Lung microvascular endothelial cell (primary cell): ENCODE measurements at regions not wholly inside any gene's neighbourhood (a gene's known extent, or its start where the extent isn't known, plus 50 kb on each side); places are given as distances from the start of the nearest gene placed in this dataset.
"Not testable (repeated sequence)": the region's sequence is repeated elsewhere in the genome, so short reads cannot be mapped to it uniquely, and the experiment has no call there.

Experiments
- DNase-seq, 2 donors: peaks; one replicate each; pipeline versions ENCODE4 v3.0.0 to v3.0.0-alpha.2; 2010; ENCODE audit warnings: low read depth in 2 of 2

DNA sequence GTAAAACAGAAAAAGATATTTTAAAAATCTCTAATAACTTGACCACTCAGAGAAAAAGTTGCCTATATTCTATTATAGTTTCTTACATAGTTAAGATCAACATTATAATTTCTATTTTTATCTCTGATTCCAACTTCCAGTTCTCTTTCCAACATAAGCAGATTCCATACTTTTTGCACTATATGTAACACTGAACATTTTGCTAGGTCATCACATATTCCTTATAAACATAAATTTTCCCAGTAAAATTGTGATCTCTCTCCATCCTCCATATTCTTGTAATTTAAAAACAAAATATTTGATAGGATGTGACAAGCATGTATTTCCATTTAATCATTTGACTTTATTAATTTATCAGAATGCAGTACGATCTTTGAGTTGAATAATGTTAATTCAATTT is 170.4 kb upstream of the THSD7A start:
- no peak for DNase-seq

DNA sequence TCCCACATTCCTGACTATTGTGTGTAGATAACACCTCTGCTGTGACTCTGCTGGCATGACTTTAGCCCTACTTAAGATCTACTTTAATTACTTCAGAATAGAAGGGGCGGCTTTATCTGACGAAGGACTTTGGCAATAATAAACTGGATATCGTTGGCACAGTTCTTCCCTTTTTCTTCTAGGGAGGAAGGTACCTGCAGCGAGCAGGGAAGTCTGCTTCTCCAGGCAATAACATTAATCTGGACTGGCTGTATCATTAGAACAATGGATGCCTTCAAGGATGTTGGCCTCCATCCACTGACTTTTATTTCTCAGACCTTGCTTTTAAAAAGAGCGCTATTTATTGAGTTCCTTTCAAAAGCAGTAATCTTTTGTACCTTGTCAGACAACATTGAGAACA is 172.6 kb upstream of the THSD7A start:
- DNase-seq, result no peak

DNA sequence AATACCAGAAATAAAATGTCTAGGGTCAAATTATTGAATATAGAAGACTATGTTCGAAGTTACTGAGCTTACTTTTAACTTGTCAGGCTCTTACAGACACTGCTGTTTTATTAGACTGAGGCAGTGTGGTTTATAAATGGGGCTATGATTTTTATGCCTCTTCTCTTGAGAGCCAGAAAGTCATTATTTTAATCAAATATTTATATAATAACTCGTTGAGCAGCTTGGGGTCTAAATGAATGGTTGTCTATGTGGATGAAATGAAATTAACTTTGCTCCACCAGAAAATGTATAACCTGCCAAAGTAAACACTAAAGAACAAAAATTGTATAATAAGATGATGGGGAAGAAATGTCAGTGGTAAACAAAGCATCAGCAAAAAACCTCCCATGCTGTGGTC is 175.6 kb upstream of the THSD7A start:
- no peak for DNase-seq

DNA sequence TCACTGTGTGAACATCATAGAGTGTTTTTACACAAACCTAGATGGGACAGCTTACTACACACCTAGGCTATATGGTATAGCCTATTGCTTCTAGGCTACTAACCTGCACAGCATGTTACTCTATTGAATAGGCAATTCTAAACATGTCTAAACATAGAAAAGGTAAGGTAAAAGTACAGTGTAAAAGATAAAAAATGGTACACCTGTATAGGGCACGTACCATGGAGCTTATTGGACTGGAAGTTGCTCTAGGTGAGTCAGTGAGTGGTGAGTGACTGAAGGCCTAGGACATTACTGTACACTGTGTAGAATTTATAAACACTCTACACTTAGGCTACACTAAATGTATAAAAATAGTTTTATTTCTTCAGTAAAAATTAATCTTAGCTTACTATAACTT is 182.0 kb upstream of the THSD7A start:
- DNase-seq, result no peak

DNA sequence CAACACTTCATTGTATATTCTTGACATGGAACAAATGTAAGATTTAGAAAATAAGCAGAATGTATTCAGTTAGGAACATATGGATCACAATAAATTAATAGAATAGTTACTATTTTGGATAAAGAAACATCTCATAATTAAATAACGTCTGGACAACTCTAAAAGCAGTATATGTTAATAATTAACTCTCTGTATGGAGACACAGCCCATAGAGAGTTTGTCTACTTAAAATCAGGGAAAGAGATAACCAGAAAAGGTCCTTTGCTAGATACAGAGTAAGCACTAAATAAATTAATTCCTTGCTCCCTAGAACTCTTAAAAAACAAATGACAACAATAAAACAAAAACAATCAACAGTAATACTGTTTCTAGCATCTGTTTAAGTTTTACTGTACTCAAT is 184.4 kb upstream of the THSD7A start:
- DNase-seq, result no peak

DNA sequence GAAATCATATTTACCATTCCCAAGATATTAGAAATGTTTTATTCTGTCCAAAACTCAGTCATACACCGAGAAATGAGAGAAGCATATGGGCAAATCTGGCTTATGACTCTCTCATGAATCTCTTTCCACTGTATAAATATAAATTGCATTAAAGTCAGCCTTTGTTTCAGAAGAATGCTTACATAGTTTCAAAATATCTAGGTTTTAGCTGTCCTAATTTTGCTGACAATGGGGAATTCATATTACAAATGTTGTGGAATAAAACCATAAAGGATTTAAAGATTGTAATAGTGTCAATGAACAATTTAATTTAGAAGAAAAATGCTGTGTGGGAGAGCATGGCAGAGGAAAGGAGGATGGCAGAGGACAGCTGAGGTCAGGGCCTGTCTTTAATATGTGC is 185.0 kb upstream of the THSD7A start:
- DNase-seq, result no peak

DNA sequence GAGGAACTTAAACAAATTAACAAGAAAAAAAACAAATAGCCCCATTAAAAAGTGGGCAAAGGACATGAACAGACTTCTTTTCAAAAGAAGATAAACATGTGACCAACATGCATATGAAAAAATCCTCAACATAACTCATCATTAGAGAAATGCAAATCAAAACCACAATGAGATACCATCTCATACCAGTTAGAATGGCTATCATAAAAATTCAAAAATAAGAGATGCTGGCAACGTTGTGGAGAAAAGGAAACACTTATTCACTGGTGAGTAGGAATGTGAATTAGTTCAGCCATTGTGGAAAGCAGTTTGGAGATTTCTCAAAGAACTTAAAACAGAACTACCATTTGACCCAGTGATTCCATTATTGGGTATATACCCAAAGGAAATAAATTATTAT is 189.1 kb upstream of the TMEM106B start:
- DNase-seq, result not testable (repeated sequence)

DNA sequence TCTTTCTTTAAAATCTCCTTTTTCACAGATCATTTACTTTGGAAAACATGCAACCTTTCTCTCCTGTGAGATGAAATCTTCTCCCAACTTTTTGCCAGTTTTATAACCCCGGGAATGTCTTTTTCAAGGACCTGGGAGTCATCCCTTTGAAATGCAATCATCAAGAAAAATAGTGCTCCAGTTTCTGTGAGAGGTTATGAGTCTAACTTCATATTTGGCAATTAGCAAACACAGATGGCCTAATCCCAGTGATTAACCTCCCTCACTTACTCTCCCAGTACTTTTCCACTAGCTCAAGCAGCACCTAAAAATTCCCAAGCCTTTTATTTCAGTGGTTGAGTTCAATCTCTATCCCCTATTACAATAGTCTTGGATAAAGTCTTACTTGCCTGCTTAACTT is 185.8 kb upstream of the TMEM106B start:
- no peak for DNase-seq

DNA sequence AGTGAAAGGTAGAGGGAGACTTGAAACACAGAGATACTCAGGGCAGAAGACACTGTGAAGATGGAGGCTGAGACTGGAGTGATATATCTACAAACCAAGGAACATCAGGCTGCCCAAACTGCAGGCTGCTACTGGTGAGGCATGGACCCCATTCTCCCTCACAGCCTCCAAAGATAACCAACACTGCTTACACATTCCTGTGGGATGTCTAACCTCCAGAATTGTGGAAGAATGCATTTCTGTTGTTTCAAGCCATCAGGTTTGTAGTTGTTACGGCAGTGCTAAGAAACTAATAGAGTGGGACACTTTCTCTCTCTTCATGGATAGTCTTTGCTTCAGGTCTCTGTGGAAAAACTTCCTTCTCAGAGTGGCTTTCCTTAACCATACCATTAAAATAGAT is 182.6 kb upstream of the TMEM106B start:
- no peak for DNase-seq

DNA sequence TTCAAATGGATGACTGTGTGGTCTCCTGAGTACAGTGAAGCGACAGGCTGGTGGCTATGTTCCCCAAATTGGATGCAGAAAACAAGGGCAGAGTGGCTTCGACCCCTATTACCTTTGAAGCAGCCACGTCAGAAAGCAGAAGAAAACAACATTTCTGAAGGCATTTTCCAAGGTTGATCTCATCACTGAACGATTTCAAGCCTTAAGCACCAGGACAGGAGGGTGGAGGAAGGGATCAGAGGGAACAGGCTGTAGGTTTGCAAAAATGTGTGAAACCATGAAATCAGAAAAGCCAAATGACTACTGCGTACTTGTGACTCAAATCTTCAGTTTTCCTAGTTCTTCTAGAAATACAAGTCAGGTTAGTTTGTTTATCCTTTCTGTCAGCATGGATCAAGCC is 181.0 kb upstream of the TMEM106B start:
- peak in 1 of 2 donors; percentile 2 for DNase-seq

DNA sequence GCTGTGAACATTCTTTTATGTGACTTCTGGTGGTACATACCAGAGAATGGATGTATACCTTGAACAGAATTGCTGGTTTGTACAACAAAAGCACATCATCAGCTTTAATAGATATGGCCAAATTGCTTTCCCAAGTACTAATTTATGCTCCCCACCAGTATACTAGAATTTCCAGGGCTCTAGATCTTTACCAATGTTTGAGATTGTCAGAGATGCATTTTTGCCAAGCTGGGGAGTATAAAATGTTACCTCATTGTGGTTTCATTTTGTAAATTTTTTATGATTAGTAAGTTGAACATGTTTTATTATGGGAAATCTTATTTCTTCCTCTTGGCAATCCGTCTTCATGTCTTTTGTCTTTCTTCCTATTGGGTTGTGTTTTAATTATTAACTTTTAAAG is 179.9 kb upstream of the TMEM106B start:
- DNase-seq, result no peak

DNA sequence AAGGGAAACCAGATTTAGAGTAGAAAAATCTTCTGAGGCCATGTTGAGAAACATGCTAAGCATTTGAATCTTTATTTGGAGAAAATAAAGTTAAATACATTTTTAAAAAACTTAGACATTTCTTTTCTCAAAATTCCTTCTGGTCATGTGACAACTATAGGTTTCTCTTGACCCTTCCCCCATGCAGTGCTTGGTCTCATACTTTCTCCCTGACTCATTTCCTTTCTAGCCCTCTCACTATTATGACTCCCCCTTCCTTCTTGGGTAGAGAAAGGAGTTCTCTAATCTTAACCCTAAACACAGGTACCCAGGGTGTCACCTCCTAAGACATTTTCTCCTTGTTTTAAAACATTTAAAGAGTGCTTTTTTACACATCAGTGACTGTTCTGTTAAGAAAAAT is 179.5 kb upstream of the TMEM106B start:
- peak in 1 of 2 donors; percentile 27 for DNase-seq

DNA sequence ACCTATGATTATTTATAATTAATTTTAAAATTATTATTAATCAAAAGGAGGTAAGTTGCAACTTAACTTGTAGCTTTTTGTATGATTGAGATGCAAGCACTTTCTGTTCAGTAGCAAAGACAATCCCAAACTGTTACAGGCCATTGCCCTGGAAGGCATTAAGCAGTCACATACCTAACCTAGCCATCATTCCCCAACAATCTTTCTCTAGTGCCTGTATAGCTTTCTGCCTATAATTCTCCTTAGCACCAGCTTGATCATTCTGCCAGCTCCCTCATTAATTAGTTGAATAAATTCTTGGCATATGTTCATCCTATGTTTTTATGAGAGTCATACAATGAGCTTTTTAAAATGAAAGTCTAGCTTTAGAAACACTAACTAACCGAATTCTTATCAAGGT is 178.9 kb upstream of the TMEM106B start:
- DNase-seq, result no peak

DNA sequence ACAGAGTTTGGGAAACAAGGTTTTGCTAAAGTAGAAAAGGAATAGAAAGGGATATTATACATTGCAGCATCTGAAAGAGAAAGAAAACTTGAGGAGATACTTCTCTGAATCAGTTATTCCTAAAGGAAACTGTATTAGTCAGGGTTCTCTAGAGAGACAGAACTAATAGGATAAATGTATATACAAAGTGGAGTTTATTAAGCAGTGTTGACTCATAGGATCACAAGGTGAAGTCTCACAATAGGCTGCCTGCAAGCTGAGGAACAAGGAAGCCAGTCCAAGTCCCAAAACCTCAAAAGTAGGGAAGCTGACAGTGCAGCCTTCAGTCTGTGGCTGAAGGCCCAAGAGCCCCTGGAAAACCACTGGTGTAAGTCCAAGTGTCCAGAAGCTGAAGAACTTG is 167.6 kb upstream of the TMEM106B start:
- DNase-seq, result peak in 1 of 2 donors; percentile 72

DNA sequence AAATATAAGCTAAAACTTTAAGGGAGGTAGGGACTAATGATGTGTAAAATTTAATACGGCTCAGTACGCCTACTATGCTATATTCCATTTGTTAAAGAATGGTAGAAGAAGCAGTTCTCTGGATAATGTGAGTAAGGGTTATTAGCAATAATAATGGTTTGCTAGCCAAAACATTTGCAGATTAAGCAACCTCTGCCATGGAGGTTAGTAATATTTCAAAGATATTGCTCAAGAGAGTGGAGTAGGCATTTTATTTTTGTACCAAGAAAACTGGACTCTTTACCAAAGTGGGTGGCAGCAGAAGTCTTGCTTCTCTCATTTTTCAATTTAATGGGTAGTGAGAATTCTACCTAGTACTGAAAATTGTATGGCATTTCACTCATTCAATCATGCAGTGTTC is 158.9 kb upstream of the TMEM106B start:
- no peak for DNase-seq

DNA sequence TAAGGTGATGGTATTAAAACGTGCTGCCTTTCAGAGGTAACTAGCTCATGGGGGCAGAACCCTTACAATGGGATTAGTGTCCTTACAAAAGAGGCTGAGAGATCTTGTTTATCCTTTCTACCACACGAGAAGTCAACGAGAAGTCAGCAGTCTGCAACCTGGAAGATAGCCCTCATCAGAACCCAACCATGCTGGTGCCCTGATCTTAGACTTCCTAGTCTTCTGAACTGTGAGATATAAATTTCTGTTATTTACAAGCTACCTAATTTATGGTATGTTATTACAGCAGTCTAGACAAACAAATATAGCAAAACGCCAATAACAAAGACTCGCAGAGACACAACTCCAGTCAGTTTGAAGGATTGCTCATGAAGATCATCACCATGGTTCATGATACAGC is 157.5 kb upstream of the TMEM106B start:
- no peak for DNase-seq

DNA sequence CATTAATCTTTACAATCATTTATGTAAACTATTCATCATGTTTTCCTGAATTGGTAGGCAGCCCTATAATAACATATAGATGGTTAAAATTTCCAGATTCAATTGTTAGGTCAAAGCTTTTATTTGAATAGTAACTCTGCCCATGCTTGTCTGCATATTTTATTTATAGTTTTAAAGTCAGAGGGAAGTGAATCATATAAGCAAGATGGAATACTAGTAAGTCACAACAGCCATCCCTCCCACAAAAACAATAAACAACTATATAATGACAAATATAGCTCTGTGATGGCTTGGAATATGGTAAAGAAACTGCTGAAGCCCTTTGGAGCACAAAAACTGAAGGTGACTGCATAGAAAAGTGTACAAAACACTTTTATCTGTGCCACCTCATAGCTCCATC is 156.3 kb upstream of the TMEM106B start:
- no peak for DNase-seq

DNA sequence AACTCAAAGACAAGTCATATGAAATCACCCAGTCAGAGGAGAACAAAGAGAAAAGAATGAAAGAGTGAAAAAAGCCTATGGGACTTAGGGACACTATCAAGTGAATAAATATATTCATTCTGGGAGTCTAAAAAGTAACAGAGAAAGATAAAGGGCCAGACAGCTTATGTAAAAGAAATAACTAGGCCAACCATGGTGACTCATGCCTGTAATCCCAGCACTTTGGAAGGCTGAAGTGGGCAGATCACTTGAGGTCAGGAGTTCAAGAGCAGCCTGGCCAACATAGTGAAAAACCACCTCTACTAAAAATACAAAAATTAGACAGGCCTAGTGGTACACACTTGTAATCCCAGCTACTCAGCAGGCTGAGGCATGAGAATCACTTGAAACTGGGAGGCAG is 154.7 kb upstream of the TMEM106B start:
- no peak for DNase-seq

DNA sequence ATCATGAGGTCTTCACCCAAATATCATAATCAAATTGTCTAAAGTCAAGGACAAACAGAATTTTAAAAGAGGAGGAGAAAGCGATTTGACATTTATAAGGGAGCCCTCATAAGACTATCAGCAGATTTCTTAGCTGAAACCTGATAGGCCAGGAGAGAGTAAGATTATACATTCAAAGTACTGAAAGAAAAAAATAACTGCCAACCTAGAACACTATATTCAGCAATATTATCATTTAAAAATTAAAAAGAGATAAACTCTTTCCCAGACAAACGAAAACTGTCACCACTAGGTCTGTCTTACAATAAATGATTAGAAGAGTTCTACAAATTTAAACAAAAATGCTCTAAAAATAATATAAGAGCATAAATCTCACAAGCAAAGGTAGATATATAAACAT is 154.1 kb upstream of the TMEM106B start:
- no peak for DNase-seq

DNA sequence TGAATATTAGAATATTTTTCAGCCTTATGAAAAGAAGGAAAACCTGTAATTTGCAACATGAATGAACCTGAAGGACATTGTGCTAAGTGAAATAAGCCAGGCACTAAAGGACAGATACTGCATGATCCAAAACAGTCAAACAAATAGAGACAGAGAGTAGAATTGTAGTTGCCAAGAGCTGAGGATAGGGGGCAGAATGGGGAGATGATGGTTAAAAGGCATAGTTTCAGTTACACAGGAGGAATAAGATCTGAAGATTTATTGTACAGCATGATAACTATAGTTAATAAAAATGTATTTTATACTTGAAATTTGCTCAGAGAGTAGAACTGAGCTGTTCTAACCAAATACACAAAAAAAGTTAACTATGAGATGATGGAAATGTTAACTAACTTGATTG is 149.0 kb upstream of the TMEM106B start:
- peak in 1 of 2 donors; percentile 12 for DNase-seq

DNA sequence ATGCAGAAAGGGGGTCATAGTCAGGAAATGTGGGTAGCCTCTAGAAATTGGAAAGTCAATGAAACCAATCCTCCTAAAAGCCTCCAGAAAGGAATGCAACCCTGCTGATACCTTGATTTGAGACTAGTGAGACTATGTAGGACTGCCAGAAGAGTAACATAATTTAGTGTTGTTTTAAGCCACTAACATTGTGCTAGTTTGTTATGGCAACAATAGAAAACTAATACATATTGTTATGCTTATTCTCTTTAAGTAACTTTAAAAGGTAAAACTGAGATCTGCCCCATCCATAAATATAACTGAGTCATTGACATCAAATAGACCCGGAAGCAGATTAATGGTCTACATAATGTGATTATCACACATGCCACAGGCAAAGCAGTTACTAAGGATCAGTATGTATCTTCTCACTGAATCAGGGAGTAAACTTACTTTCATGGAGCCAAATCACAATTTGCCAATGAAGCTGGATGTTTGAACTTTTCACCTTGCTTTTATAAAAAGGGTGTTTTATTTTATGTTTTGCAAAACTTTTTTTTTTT is 146.4 kb upstream of the TMEM106B start:
- DNase-seq, result no peak

DNA sequence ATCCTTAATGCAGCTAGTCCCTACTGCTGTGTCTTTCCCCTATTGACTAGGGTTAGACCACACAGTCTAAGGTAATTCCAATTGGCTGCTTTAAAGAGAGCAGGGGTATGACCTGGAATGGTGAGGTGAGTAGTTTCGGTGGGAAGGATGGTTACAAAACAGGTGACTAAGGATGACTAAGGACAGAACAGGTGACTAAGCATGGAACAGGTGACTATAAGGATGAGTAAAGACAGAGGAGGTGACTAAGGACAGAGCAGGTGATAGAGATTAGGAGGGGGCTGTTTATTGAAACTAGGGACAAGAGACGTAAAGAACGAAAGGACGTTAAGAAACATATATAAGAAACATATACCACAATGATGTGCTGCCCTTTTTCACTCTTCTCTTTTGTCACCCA is 145.1 kb upstream of the TMEM106B start:
- DNase-seq, result no peak

DNA sequence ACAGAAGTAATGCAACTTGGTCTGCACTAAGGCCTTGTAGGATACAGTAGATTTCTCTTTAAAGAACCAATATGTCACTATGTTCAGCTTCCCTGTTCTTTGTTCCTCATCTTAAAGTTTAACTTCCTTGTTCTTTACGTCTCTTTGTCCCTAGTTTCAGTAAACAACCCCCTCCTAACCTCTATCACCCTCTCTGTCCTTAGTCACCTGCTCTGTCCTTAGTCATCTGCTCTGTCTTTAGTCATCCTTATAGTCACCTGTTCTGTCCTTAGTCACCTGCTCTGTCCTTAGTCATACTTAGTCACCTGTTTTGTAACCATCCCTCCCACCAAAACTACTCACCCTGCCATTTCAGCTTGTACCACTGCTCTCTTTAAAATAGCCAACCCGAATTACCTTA is 144.6 kb upstream of the TMEM106B start:
- DNase-seq, result peak in 1 of 2 donors; percentile 5

DNA sequence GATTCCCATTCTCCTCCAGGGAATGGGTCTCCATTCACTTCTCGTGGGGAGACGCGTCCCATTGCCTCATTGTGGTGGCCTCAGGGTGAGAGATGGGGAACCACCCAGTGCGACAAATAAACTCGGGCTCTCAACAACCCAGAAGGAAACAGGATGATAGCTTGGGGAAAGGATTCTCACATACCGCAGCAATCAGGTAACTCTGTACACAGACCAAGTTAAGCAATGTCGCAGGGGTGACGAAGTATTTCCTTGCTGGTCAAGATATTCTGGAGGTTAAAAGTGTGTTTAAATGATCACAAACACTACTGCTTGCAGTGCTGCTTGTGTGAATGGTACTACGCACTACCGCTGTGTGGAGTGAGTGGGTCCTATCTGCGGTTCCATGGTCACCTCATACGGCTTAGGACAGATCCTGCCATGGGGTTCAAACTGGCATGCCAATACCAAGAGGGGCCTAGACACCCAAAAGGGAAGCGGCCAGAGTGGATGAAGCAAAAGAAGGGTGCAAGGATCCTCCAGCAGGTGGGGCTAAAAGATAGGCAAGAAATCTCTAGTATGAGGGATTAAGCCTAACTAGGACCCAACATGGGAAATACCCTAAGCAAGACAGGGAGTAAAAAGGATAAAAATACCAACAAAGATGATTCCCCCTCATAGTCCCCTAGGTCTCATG is 143.8 kb upstream of the TMEM106B start:
- peak; percentile 67 to 73 for DNase-seq
